Heart left ventricle (tissue), 16 donors: ENCODE measurements at regions not wholly inside any gene's neighbourhood (a gene's known extent, or its start where the extent isn't known, plus 50 kb on each side); places are given as distances from the start of the nearest gene placed in this dataset.
A peak's percentile ranks its signal among the peaks of the same experiment; 100 is the strongest.

ENCODE experiments used
- ATAC-seq, 4 donors: fragments of 200-7000 bp; cut with Tn5 transposase; one replicate each; pipeline ENCODE4 v1.9.1; 2020 to 2022; ENCODE audit warnings: moderate library complexity in 4 of 4, mild to moderate bottlenecking in 3 of 4, moderate number of reproducible peaks in 1 of 4
- DNase-seq, 5 donors: peaks; one replicate each; pipeline ENCODE4 v3.0.0-alpha.2; 2020
- H3K27ac ChIP-seq, 12 donors: fragments of 200-600 bp; sonication (generic) in 4 of 12; one replicate each; pipeline versions ENCODE4 v1.5.0 to v1.8.0; 2016 to 2022; ENCODE audit warnings: mild to moderate bottlenecking in 2 of 12
- H3K27me3 ChIP-seq, 9 donors: fragments of 200-600 bp; sonication (generic) in 2 of 9; one replicate each; pipeline versions ENCODE4 v1.5.1 to v1.8.0; 2016 to 2022; ENCODE audit warnings: mild to moderate bottlenecking in 3 of 9
- H3K36me3 ChIP-seq, 9 donors: fragments of 200-600 bp; sonication (generic) in 2 of 9; one replicate each; pipeline versions ENCODE4 v1.5.0 to v1.8.0; 2018 to 2022; ENCODE audit warnings: mild to moderate bottlenecking in 2 of 9
- H3K4me1 ChIP-seq, 12 donors: fragments of 200-600 bp; sonication (generic) in 4 of 12; one replicate each; pipeline versions ENCODE4 v1.5.0 to v1.8.0; 2016 to 2022; ENCODE audit warnings: mild to moderate bottlenecking in 3 of 12
- H3K4me3 ChIP-seq, 12 donors: fragments of 200-600 bp; sonication (generic) in 4 of 12; one replicate each; pipeline versions ENCODE4 v1.5.0 to v1.8.0; 2017 to 2022; ENCODE audit warnings: mild to moderate bottlenecking in 9 of 12, moderate library complexity in 4 of 12
- H3K9me3 ChIP-seq, 12 donors: fragments of 200-600 bp; sonication (generic) in 4 of 12; one replicate each; pipeline versions ENCODE4 v1.5.0 to v1.8.0; 2016 to 2022; ENCODE audit warnings: mild to moderate bottlenecking in 1 of 12
- POLR2A ChIP-seq, 2 donors: fragments of 450-650 bp; IDR thresholded peaks; one replicate each; pipeline ENCODE4 v1.6.1; 2017; ENCODE audit warnings: antibody characterized with exemption in 2 of 2, mild to moderate bottlenecking in 2 of 2, moderate library complexity in 2 of 2
- WGBS, 4 donors: extraction: QIAGEN DNeasy Blood & Tissue Kit in 2 of 4; methylation state at CpG; one replicate each; pipeline versions ENCODE4 v1.1.5 to v1.1.7; 2013 to 2018; 5-methylcytosine and 5-hydroxymethylcytosine counted together
- intact Hi-C, 10 donors: fragments of 100-400 bp; cut with DNase I; formaldehyde crosslinking; loops; one replicate each; pipeline versions ENCODE4 v1.11.1 to v1.14.2; 2022
- TF ChIP-seq, protein P1 (sequence below), 12 donors: fragments of 200-600 bp; sonication (generic) in 4 of 12; IDR thresholded peaks; one replicate each; pipeline versions ENCODE4 v1.5.0 to v1.8.0; 2018 to 2022; ENCODE audit warnings: antibody characterized with exemption in 12 of 12, mild to moderate bottlenecking in 5 of 12
- donor health status: ischemic (EF 13 %, LVEDD 7.1; RV severe dilation, severe dysfunction).
- donor health status: healthy with polysubstance abuse.
- donor health status: DM: no; HTN: yes; CAD: no.
- donor health status: DM: no; HTN: no; CAD: no.
- donor health status: ischemic (EF 25% LVEDD 6.9; RV normal size, moderate dysfunction).
- donor health status: ischemic (EF 25% LVEDD 5.7; RV mildly dilated, moderate dysfunction).
- donor health status: healthy.
- donor health status: DM: yes; HTN: yes; CAD: no.
- donor health status: ischemic (EF 35%, LVEDD 5.7; RV mildly dilated, moderate dysfunction).
- donor health status: nonischemic (EF 11% LVEDD 7.7; RV severe dilation, severe dysfunction).
- donor health status: DM: yes; HTN: yes; CAD: no.
- donor health status: PGD.
- donor health status: ischemic (EF 29% LVEDD 5.4; RV normal size, mild dysfunction).
- donor health status: nonischemic (EF 23%, LVEDD 6.1; RV moderate dilation, normal function).

DNA sequence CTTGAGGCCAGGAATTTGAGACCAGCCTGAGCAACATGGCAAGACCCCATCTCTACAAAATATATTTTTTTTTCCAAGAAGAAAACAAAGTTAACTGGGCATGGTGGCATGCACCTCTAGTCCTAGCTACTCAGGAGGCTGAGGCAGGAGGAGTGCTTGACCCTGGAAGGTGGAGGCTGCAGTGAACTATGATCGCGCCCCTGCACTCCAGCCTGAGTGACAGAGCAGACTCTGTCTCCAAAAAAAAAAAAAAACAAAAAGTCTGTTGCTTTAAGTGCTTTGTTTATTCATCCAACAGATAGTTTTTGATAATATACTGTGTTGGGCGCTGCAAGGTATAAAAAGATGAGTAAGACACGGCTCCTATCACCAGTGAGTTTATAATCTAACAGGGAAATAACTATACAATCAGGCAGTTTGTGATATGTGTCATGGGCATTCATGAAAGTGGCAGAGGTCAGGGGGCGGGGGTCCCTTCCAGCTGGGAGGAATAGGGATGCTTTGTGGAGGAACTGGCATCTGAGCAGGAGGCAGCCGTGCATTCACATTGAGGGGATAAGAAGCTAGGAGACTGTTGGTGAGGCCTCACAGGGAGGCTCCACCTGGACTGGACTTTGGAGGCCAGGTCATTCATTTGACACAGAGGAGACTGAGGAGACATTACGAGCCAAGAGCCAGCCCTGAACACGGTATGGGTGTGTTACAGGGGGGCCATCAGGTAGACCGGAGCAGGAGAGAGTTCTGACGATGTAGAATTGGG, 67.3 kb upstream of the ERRFI1 start:
- 94 to 98% (median 96%) methylated on average over 10 of the region's 10 CpGs for WGBS, 4 donors
- Histone ChIP-seq H3K27me3 (no peaks in the 10 kb centered on the region), H3K36me3 (no peaks in the 10 kb centered on the region), H3K4me1 (peaks cover 0 to 63% (median 15%) of the 10 kb centered on the region in 12 donors), H3K4me3 (no peak overlapping the region), H3K9me3 (no peaks in the 10 kb centered on the region), H3K27ac (no peak overlapping the region)
- ATAC-seq = no peak
- DNase-seq = no peak
- TF ChIP-seq, protein P1, sequence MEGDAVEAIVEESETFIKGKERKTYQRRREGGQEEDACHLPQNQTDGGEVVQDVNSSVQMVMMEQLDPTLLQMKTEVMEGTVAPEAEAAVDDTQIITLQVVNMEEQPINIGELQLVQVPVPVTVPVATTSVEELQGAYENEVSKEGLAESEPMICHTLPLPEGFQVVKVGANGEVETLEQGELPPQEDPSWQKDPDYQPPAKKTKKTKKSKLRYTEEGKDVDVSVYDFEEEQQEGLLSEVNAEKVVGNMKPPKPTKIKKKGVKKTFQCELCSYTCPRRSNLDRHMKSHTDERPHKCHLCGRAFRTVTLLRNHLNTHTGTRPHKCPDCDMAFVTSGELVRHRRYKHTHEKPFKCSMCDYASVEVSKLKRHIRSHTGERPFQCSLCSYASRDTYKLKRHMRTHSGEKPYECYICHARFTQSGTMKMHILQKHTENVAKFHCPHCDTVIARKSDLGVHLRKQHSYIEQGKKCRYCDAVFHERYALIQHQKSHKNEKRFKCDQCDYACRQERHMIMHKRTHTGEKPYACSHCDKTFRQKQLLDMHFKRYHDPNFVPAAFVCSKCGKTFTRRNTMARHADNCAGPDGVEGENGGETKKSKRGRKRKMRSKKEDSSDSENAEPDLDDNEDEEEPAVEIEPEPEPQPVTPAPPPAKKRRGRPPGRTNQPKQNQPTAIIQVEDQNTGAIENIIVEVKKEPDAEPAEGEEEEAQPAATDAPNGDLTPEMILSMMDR (IDR thresholded peaks at IDR 0.05) = no peak
- TF ChIP-seq POLR2A (IDR thresholded peaks at IDR 0.05) = no peak
- intact Hi-C loops = no loop called here

DNA sequence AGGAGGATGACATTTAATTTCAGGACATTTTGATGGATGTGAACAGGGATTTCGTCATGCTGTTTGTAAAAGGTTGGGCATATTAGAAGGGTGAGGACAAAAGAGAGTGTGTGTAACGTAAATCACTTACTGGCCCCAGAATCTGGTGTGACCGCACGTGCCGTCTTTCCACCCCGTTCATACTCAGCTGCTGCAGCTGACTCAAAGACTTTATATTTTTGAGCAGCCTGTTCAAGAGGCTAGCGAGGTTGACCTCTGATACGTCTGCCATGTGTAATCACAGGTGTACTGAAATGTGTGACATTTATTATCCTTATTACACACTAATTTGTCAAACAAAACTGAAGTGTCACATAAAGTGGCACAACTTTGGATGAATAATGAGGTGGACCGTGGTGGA, 66.5 kb upstream of the ERRFI1 start:
- no peak for TF ChIP-seq POLR2A (IDR thresholded peaks at IDR 0.05)
- TF ChIP-seq, protein P1 (IDR thresholded peaks at IDR 0.05) = no peak
- H3K9me3 ChIP-seq = no peaks in the 10 kb centered on the region
- peaks cover 0 to 55% (median 15%) of the 10 kb centered on the region in 12 donors for H3K4me1 ChIP-seq
- H3K36me3 ChIP-seq = no peaks in the 10 kb centered on the region
- WGBS, 4 donors = 85 to 93% (median 89%) methylated on average over 9 of the region's 9 CpGs
- DNase-seq (no peak), ATAC-seq (no peak)
- intact Hi-C loops = no loop called here
- H3K4me3 ChIP-seq = no peak overlapping the region
- H3K27me3 ChIP-seq = no peaks in the 10 kb centered on the region
- H3K27ac ChIP-seq = no peak overlapping the region

GRCh38 chr1:8091691-8092090, 65.6 kb upstream of the ERRFI1 start:
- ATAC-seq (no peak), DNase-seq (no peak)
- 89 to 96% (median 95%) methylated on average over 2 of the region's 2 CpGs for WGBS, 4 donors
- Histone ChIP-seq H3K27me3 (no peaks in the 10 kb centered on the region), H3K36me3 (no peaks in the 10 kb centered on the region), H3K4me1 (peaks cover 0 to 45% (median 10%) of the 10 kb centered on the region in 12 donors), H3K27ac (no peak overlapping the region), H3K9me3 (no peaks in the 10 kb centered on the region), H3K4me3 (no peak overlapping the region)
- intact Hi-C loops = no loop called here
- TF ChIP-seq, protein P1 (IDR thresholded peaks at IDR 0.05) = no peak
- TF ChIP-seq POLR2A (IDR thresholded peaks at IDR 0.05) = no peak

DNA sequence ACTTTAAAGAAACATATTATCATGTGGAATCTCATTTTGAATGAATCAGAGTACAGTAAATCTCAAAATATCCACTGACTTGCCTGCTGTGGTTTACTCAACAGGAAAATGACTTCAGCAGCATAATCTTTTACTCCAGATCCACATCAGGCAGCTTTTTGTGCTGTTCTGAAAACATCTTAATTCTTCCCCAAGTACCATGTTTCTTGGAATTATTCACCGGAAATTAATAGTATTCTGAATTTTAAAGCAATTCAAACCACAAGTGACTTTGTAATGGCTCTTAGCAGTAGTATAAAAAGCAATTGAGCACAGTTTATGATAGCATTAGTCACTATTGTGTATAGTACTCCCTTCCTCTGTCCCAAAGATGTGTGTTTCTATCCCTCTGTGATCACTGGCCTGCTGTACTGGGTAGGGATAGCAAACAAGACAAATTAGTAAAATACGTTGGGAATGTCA, 64.2 kb upstream of the ERRFI1 start:
- Histone ChIP-seq H3K36me3 (no peaks in the 10 kb centered on the region), H3K4me1 (peaks cover 0 to 34% (median 6%) of the 10 kb centered on the region in 12 donors), H3K27ac (peak overlapping the region in 11 of 12 donors; percentile 13 to 79 (median 47)), H3K4me3 (no peak overlapping the region), H3K9me3 (peaks cover 0 to 10% (median 0%) of the 10 kb centered on the region in 12 donors), H3K27me3 (no peaks in the 10 kb centered on the region)
- ATAC-seq (peak in 3 of 4 donors; percentile 44 to 72 (median 69)), DNase-seq (no peak)
- TF ChIP-seq POLR2A (IDR thresholded peaks at IDR 0.05) = no peak
- TF ChIP-seq, protein P1 (IDR thresholded peaks at IDR 0.05) = no peak
- WGBS, 4 donors = 64 to 78% (median 72%) methylated on average over 2 of the region's 2 CpGs
- intact Hi-C loops = no loop called here
